DMS114 treated with DMSO at 0.1 percent for 48 hours (cell line): ENCODE measurements at regions not wholly inside any gene's neighbourhood (a gene's known extent, or its start where the extent isn't known, plus 50 kb on each side); places are given as distances from the start of the nearest gene placed in this dataset.
A peak's percentile ranks its signal among the peaks of the same experiment; 100 is the strongest.

ENCODE experiments used
- DNase-seq: peaks from one replicate; lab custom pipeline; 2025; ENCODE audit not compliant: unreplicated experiment; lab: John Stamatoyannopoulos, UW

DNA sequence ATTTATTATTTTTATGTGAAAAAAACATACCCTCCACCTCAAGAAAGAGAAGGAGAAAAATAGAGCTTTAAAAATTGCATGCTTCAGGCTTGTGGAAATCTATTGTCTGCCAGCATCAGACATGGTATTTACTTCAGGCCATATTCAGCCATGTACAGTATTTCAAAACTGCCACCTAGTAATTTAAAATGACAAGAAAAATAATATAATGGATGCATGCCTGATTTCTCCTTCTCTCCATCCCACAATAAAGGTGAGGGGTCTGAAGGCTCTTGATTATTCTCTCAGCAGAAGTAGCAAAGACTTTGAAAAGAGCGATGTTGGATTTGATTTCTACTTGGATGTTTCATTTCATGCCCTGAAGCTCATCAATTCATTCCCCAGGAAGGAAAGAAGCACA, 250.7 kb downstream of the TBC1D4 start:
- no peak for DNase-seq

DNA sequence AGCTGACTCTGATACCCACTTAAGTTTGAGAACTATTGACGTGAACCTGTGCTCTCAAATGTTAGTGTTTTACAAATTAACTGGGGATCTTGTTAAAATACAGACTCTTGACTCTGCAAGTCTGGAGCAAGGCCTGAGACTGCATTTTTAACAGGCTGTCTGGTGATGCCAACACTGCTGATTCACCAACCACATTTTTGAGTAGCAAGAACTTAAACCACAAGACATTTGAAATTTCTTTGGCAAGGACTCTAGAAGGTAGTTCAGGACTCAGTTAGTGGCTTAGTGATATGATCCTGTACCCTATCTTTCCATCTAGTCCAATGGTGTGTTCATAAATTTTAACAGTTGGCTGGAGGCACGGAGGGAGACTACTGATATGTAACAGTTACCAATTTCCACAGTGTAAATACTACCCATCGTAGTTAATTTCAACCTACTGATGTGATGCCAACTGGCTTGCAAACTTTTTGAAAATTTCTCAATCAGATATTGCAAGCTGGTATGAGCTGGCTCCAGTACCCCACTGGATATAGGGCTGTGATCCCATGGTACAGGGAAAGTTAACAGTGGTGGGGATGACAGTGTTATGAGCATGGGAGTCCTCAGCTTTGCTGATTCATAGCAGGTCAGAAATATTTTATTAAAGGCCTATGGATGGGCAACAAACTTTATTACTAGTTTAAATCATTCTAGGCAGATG, 255.1 kb downstream of the TBC1D4 start:
- no peak for DNase-seq

DNA sequence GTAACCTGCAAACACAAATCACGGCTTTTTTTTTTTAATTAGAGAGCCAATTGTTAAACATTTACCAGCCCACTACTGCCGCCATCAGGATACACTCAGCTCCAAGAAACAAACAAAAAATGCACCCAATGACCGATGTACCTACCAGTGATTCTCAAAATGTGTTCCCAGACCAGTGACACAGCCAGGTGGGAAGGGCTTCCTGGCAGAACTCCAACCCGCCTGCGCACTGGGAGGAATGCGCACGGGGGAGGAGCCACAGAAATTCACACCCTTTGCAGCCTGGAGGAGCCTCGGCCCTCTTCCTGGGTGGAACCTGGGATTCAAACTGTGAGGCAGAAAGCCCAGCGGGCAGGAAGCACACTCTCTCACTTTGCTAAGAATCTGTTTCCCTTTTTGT, 255.9 kb downstream of the TBC1D4 start:
- no peak for DNase-seq

DNA sequence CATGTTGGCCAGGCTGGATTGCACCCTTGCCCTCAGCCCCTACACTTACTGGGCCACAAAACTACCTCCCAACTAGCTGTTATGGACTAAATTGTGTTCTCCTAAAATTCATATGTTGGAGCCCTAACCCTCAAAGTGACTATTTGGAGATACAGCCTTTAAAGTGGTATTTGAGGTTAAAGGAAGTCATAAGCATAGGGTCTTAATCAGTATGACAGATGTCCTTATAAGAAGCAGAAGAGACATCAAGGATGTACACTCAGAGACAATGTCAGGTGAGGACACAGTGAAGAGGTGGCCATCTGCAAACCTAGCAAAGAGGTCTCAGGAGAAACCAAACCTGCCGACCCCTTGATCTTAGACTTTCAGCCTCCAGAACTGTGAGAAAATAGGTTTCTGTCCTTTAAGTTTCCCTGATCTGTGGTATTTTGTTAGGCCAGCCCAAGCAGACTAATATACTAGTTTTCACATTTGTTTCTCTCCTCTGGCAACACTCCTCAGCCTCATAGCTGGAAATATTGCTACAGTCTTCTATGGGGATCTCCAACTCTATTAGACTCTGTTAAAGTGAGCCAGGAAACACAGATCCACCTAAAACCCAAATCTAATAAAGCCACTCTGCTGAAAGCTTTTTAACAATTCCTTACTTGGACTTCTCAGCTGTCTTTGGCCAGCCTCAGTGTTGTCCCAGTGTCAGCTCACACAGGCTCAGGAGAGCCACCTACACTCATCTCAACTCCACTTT, 256.5 kb downstream of the TBC1D4 start:
- no peak for DNase-seq

DNA sequence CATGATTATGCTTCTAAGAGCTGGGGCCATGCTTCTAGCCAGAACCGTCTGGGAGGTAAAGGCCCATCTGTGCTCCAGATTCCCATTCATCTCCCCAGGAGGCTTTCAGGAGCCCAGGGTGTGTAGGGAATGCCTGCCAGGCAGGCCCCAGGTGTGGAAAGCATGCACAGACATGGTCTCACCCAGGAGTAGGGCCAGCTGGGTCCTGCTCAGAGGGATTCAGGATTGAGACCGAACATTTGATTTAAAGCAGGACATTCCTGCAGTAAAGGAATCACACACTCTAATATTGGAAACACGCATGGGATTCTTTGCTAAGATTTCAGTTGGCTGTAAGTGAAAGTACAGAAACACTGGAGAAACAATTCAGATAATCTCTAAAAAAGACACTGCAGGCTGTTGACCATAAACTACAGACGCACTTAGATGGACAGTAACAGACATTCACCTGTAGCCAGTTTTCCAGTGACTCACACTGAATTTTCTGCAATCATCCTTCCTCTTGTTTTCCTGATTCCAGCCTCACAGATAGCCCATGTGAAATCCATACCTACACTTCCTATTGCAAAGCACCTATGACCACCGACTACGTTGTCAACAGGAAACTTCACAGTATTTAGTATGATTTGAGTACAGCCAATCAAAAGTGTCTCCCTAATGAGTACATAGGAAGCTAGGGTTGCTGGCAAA, 257.8 kb downstream of the TBC1D4 start:
- DNase-seq, result no peak

DNA sequence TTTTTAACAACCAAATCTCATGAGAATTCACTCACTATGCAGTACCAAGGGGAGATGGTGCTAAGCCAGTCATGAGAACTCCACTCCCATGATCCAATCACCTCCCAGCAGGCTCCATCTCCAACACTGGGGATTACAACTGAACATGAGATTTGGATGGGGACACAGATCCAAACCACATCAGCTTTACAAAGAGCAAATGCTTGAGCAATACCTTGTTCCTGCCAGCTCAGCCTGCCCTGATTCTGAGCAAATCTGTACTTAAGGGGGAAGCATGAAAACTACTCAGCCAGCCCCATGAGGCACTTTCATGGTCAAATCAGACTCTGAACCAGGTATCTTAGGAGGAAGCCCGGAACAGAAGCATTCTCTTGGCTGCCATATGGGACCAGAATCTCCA, 259.9 kb downstream of the TBC1D4 start:
- DNase-seq, result no peak

DNA sequence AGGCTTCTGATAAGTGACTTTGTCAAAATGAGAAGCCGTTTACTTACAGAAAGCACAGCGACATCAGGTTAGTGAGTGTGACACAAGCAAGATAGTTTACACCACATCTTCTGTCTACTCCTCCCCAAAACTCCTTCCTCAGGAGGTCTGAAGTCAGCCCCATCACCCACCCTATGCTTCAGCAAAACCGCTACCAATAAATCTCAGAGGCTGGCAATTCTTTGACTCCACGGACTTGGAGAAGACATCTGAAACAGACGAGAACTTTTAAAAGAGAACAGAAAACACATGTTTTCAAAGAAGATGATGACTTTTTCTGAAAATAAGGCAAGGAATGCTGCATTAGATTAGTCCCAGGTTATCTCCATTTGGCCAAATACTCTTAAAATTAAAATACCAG, 261.1 kb downstream of the TBC1D4 start:
- no peak for DNase-seq

DNA sequence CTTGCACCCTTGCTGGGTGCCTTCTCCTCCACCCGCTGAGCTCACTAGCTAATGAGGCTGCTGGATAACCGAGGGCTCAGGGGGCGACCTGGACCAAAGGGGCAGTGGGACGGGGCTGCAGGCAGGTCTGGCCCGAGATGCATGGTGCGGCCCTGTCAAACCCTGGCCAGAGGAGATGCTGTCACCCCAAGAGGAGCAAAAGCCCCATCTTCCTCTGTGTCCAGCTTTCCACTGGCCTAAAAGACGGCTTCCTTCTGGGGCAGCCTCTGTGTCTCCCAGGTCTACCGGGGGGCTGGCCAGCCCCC, 261.8 kb downstream of the TBC1D4 start:
- no peak for DNase-seq

DNA sequence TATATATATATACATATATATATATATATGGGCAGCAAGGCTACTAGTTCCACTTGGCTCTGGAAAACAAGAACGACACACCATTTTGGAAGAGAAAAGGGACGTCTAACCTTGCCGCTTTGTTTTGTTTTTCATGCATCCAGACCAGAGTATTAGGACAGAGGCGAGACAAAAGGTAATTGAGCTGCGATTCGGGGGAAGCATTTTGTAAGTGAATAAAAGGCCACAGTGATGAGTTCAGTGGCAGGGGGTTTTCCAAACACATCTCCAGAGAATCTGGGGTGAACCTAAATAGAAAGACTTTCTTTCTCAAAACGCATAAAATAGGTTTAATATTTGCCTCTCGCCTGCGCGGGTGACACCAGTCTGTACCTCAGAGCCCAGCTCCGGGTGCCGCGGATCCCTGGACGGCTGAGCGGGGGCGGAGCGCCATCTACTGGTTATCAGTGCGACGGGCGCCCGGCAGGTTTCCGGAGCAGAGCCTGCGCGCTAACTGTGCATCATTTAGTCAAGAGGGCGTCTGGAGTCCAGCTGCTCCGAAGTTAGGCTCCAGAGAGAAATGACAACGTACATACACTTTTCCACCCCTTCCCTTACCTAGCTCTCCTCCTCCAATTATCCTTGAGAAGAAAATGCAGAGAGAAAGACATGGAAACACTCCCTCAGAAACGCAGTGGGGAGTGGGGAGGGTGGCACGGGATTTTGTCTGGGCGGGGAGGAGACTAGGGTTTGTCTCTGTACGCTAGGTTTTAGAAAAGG, 262.3 kb downstream of the TBC1D4 start:
- DNase-seq, result peak; percentile 17

DNA sequence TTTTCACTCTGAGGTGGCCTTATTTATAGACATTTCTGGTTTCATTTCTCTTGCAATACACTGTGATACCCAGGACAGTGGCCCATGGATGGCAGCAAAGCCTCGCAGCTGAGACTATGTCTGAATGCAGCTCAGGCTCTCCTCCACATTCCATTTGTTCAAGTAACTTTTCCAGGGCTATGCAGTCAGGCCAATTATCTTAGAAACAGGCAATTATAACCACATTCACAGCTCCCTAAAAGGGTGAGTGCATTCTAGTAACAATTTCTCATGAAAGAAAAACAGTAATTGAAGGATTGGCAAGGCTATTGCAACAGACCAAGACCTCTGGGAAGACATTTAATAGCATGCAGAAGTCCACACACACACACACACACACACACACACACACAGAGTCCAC, 264.0 kb downstream of the TBC1D4 start:
- DNase-seq, result no peak

DNA sequence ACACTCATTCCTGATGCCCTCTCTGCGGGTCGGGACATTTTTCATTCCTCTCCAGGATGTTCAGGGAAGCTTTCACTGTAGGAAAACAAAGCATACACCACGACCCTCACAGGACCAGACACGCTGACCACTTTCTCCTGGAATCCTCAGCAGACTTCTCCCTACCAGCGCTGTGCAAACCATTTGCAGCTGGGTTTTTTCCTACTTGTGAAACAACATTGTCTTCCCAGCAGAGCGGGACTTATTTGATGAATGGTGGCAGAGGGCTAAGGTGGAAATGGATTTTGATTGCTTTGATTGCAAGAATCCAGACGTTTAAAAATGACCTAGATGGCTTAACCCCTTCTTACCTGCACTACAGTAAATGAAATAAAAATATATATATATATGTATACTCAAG, 265.9 kb downstream of the TBC1D4 start:
- DNase-seq, result no peak

DNA sequence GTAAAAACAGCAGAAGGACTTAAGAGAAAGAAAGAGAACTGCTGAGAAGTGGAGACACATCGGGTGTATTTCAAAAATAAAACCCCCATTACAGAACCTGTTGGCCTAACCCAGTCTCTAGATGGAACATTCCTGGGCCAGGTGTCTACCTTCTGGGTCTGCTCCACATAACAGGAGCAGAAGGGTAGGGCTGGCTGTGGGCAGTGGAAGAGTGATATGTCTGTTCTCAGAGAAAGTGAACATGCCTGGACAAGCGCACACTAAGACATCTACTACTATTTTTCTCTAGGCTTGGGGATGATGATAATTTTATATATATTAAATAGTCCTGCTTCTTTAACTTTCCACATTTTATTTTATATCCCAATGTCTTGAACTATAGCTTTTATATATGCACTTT, 267.1 kb downstream of the TBC1D4 start:
- DNase-seq, result no peak

DNA sequence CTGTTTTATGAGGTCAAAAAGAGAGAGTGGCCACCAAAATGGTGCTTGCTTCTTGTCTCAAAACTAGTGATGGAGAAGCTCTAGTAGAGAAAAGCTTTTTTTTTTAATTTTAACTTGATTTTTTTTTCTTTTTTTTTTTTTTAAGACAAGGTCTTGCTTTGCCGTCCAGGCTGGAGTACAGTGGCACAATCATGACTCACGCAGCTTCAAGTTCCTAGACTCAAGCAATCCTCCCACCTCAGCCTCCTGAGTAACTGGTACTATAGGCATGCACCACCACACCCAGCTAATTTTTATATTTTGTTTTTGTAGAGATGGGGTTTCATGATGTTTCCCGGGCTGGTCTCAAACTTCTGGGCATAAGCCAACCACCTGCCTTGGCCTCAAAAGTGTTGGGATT, 279.0 kb downstream of the TBC1D4 start:
- DNase-seq, result no peak

DNA sequence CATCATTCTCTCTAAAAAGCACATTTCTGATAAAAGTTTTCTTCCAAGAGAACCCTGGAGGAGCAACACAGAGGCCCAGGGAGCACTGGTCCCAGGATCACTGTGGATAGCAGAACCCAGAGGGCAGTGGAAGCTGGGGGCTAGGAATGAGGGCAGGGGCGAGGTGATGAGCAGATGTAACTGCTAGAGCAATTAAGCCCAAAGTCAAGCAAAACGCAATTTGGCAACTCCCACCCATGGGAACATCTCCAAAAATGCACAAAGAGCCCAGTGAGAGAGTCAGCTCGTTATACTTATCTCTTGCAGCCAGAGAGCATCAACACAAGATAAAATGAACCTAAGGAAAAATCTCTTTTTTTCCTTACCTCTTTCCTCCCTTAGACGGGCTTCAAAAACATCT, 284.2 kb downstream of the TBC1D4 start:
- no peak for DNase-seq

DNA sequence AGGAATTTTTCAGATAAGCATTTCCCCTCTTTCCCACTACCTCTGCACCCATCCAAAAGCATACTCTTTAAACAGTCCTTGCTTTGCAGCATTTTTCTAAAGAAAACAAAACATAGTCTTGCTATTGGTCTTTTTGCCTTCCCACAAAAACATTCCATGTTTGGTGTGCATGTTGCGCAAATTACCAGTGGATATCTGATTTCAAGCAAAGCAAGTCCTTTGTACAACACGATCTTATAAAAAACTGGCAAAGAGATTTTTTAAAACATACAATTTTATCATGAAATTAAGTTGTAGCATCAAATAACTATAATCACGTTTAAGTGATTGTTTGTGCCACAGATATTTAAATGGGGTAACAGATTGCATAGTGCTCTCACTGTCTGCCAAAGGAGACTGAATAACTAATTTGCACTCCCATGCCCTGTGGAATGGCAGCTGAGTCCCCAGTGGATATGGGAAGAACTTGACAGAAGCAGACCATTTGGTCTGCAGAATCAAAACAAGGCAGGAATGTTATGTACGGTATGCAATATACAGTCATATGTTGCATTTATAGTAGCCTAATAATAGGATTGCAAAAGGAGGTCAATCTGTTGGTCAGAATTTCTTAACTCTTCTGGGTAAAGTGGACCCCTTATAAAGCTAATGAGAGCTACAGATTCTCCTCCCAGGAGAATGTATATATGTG, 285.7 kb downstream of the TBC1D4 start:
- DNase-seq, result no peak

DNA sequence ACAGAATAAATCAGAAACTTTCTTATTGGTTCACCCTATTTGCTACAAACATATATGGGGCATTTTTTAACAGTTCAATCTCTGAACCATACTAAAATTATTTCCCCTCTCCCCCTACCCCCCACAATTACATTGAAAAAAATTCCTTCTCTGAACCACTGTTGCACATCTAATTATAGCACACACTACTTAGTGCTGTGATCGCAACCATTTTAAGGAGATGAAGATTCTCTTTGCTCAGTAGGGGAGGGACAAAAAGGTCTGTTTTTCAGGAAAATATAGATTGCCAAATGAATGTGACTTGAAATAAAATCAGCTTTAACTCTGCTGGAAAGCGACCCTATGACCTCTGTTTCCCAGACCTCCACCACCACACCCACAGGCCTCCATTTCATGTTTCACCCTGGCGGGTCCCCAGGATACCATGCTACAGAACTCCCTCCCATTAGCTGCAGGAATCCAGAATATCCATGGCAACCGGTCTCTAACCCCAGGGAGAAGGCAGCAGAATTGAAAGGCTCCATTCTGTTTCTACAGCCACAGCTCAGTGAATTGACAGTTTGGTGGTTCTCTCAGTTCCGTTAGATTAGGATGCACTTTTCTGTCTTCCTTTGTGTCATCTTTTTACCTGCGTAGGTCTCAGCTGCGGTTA, 286.3 kb downstream of the TBC1D4 start:
- DNase-seq, result no peak

DNA sequence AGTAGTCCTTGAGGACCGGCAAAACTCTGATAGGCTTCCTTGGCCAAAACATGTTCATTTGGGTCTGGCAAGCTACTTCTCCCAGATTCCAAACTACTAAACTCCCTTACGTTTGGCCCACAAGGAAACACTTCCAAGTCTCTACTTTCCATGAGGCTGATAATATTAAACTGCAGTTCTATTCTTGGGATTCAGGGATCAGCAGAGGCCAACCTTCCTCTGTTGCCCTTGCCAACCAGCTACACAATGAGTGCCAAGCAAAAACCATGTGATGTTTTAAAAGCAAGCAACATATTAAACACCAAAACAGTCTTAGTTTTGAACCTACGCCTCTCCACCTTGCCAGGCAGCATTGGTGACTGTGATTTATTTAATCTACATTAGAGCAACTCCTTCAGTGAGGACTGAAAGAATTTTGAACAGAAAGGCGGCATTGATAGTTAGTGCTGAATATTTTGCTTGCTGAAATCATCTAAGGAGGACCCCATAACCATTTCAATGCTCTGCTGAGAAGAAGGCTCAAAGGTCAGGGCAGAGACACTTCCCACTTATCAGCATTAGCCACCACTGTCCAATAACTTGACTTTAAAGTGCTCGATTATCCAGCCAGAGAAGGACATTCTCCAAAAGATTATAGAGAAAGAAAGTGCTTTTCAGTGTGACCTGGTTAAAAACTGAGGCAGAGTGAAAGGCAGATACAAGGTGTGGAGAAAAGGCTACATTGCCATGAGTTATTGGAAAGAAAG, 287.1 kb downstream of the TBC1D4 start:
- DNase-seq, result no peak

DNA sequence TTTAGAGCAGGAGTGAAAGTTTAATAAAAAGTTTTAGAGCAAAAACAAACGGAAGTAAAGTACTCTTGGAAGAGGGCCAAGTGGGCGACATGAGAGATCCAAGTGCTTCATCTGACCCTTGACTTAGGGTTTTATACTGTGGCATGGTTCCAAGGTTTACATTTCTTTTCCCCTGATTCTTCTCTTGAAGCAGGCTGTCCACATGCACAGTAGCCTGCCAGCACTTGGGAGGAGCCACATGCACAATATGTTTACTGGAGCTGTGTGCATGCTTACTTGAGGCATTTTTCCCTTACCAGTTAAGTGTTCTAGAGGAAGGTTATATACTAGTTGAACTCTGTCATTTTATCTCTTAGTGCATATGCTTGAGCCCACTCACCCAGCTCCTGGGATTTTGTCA, 295.6 kb downstream of the TBC1D4 start:
- DNase-seq, result no peak

DNA sequence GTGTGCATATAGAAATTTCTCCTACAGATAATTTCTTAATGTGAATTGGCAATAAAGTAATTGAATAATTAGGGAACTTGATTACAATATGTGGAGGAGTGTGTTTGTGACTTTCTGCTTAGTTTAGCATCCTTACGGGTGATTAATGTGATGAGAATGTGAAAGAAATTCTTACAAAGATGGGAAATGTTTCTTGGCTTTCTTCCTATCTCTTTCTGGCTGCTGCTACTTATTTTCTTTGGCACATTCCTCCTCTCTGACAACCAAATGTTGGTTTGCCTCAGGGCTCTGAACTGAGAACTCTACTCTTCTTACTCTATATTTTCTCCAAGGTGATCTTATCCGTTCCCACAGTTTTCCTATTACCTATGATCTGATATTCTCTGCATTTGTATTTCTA, 300.1 kb downstream of the TBC1D4 start:
- no peak for DNase-seq
